DOHH2 (cell line): ENCODE measurements at regions not wholly inside any gene's neighbourhood (a gene's known extent, or its start where the extent isn't known, plus 50 kb on each side); places are given as distances from the start of the nearest gene placed in this dataset.

Experiments
- EZH2phosphoT487 ChIP-seq: fragments of 200-600 bp; sonication (generic); IDR thresholded peaks from 2 replicates; pipeline ENCODE4 v1.6.1; 2017; ENCODE audit warnings: borderline replicate concordance, mild to moderate bottlenecking, antibody characterized with exemption, low read length, moderate library complexity, mixed read lengths
- TF ChIP-seq, protein P1 (sequence below): fragments of 200-600 bp; sonication (generic); IDR thresholded peaks from one replicate; pipeline ENCODE4 v1.5.1; 2014; ENCODE audit warnings: antibody characterized with exemption, mild to moderate bottlenecking, low read depth, low read length; ENCODE audit not compliant: poor library complexity, severe bottlenecking

DNA sequence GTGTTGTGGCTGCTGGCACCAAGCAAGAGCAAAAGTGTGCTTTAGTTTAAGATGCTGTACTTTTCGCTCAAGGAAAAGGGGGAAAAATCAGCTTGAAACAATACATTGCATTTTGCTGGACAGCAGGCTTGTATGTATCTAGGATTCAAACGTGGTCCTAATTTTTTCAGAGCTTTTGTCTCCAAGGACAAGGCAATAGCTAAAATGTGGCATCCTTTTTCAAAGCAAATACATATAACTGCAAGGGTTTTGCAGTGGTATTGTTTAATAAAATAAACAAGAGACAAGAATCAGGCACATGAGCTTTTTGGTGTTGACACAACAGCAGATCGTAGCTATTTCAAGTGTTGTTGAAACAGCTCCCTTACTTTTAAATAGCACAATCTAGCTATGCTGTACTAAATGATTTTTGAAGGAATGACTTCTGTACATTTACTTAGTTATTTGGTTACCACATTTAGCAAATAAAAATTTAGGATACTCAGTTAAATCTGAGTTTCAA is 137.0 kb upstream of the HEY2 start:
- TF ChIP-seq, protein P1, sequence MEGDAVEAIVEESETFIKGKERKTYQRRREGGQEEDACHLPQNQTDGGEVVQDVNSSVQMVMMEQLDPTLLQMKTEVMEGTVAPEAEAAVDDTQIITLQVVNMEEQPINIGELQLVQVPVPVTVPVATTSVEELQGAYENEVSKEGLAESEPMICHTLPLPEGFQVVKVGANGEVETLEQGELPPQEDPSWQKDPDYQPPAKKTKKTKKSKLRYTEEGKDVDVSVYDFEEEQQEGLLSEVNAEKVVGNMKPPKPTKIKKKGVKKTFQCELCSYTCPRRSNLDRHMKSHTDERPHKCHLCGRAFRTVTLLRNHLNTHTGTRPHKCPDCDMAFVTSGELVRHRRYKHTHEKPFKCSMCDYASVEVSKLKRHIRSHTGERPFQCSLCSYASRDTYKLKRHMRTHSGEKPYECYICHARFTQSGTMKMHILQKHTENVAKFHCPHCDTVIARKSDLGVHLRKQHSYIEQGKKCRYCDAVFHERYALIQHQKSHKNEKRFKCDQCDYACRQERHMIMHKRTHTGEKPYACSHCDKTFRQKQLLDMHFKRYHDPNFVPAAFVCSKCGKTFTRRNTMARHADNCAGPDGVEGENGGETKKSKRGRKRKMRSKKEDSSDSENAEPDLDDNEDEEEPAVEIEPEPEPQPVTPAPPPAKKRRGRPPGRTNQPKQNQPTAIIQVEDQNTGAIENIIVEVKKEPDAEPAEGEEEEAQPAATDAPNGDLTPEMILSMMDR, result no peak
- no peak for TF ChIP-seq EZH2phosphoT487
